GM12865 (cell line): ENCODE measurements at regions not wholly inside any gene's neighbourhood (a gene's known extent, or its start where the extent isn't known, plus 50 kb on each side); places are given as distances from the start of the nearest gene placed in this dataset.

Experiments used
- DNase-seq: peaks from one replicate; pipeline ENCODE4 v3.0.0; 2010; ENCODE audit warnings: low read depth
- H3K4me3 ChIP-seq: 2 replicates; pipeline ENCODE4 v1.5.1; 2011; ENCODE audit warnings: mild to moderate bottlenecking, low read depth, low read length, control low read depth
- TF ChIP-seq, protein P1 (sequence below): IDR thresholded peaks from 2 replicates; pipeline ENCODE4 v1.5.1; 2011; ENCODE audit warnings: low read length, control low read depth, low read depth, inconsistent platforms; ENCODE audit not compliant: insufficient read depth; ENCODE audit errors: missing control alignments

DNA sequence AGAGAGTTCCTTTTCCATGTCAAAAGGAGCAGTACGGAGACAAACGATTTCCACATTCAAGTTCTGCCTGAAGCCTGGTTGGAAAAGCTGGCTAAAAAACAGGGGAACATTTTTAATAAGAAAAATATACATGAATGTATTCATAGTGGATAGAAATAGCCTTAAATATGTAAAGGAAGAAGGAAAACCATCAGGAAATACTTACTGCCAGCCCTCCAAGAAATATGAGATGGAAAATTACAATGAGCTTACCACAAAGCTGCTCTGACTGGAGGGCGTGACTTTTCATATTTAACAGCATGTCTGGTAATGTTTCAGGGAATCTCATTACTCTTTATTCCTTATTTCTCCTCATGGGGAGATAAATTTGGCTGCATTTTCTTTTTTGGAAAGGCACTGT lies 75.9 kb upstream of the ZDHHC17 start:
- TF ChIP-seq, protein P1, sequence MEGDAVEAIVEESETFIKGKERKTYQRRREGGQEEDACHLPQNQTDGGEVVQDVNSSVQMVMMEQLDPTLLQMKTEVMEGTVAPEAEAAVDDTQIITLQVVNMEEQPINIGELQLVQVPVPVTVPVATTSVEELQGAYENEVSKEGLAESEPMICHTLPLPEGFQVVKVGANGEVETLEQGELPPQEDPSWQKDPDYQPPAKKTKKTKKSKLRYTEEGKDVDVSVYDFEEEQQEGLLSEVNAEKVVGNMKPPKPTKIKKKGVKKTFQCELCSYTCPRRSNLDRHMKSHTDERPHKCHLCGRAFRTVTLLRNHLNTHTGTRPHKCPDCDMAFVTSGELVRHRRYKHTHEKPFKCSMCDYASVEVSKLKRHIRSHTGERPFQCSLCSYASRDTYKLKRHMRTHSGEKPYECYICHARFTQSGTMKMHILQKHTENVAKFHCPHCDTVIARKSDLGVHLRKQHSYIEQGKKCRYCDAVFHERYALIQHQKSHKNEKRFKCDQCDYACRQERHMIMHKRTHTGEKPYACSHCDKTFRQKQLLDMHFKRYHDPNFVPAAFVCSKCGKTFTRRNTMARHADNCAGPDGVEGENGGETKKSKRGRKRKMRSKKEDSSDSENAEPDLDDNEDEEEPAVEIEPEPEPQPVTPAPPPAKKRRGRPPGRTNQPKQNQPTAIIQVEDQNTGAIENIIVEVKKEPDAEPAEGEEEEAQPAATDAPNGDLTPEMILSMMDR = no peak
- DNase-seq = no peak
- H3K4me3 ChIP-seq = no peak overlapping the region

DNA sequence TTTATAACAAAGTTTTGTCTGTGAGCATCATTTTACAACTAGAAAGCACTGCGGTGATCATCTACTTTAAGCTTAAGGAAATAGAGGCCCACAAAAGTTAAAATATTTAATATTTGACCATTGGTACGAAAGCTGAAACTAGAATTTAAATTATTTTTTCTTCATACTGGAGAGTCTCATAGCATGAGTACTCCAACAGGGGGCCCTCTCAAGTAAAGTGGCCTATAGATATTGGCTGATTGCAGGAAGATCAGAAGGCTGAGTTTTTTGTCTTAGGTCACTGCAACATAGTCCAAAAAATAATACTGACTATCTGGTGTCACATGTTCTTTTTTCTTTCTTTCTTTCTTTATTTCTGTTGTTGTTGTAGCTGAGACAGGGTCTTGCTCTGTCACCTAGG lies 75.3 kb upstream of the ZDHHC17 start:
- no peak overlapping the region for H3K4me3 ChIP-seq
- peak; percentile 10 for DNase-seq
- TF ChIP-seq, protein P1 = no peak

DNA sequence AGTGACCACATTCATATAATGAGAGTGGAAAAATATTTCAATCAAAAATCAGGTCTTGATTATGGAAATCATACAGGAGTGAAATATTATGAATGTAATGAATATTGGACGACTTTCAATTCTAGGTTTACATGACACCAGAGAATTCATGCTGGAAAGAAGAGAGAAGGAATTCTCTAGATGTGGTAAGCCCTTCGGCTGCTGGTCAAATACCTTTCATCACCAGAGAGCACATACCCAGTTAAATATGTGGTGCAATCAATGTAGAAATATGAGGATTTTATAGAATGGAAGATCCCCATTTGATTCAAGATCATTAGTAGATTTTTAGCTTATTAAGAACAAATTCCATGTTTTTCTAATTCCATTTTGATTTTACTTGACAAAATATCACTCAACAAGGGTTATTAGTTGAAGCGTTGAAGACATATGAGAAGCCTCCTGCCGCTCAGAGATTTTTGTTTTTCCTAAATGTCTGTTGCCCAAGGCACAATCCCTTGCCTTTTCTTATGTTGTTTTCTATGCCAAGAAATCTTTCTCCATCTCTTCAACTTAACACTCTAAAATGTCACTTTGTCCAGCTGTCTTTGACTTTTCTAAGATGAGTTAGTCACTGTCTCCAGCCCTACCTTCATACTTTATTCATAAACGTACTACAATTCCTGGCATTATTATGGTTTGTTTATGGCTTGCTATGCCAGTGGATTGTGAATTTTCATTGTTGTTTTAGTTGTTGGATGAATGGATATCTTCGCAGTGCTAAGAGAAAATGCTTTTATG lies 72.8 kb upstream of the ZDHHC17 start:
- DNase-seq = no peak
- TF ChIP-seq, protein P1 = no peak
- H3K4me3 ChIP-seq = no peak overlapping the region

DNA sequence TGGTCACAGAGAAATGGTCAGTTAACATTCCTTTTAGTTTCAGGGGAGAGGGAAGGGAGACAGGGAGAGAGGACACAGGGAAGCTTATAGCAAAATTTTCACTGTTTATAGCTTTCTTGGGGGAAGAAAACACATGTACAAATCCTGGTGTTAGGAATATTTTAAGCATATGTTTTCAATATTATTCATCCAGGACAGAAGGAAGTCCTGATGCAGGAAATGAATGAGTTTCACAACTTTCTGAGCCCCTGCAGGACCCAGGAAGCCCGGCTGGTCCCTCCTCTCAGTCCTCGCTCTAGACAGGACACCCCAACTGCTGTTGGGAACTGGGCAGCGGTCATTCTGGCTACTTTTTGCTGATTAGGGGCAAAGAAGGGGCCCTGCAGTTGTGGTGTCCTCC lies 71.1 kb upstream of the ZDHHC17 start:
- TF ChIP-seq, protein P1 = no peak
- no peak for DNase-seq
- H3K4me3 ChIP-seq = no peak overlapping the region

DNA sequence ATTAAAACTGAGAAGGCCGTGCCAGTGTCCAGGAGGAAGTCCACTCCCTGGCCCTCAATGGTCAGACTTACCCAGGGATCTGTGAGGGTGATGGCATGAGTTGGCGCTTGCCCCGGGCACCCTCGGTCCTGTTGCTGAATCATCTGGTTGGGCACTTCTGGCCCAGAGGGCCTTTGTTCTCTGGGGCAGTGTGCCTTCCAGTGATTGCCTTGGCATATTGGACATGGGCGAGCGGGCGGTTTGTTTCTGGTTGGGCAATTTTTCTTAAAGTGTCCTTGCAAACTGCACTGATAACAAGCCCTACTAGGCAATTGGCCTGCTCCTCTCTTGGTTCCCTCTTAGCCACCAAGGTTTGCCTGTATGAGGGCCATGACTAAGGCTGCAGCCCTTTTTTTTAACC lies 69.5 kb upstream of the ZDHHC17 start:
- no peak for DNase-seq
- H3K4me3 ChIP-seq = no peak overlapping the region
- TF ChIP-seq, protein P1 = no peak

DNA sequence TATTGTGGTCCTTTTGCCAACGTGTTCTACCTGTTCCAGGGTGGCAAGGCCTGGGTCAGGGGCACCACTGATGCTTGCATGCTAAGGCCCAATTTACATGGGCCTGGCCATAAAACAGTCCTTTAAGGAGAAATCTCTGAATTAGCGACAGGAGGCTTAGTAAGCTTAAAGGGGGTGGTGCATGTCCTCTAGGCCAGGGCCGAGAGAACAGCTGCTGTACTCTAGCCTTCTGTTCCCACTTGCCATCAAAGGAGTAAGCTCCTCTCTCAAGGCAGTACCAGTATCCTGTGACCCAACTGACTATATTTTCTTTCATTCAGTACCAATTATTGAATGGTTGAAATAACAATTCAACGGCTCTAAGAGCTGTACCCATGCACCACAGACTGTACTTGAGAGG lies 67.7 kb upstream of the ZDHHC17 start:
- DNase-seq = no peak
- TF ChIP-seq, protein P1 = no peak
- H3K4me3 ChIP-seq = no peak overlapping the region

DNA sequence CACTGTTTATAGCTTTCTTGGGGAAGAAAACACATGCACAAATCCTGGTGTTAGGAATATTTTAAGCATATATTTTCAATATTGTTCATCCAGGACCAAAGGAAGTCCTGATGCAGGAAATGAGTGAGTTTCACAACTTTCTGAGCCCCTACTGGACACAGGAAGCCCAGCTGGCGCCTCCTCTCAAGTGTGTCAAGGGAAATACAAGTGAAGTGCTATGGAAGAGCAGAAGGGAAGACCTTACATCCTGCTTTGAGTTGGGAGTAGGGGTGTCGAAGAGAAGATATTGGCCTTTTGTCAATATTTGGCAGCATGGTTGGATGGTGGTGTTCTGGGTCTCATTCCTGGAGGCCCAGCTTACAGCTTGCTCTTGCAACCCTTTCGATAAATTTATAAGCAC lies 66.1 kb upstream of the ZDHHC17 start:
- TF ChIP-seq, protein P1 = no peak
- no peak overlapping the region for H3K4me3 ChIP-seq
- no peak for DNase-seq
